NOMO-1 treated with DMSO at 0.1 percent for 48 hours (cell line): ENCODE measurements at regions not wholly inside any gene's neighbourhood (a gene's known extent, or its start where the extent isn't known, plus 50 kb on each side); places are given as distances from the start of the nearest gene placed in this dataset.

Experiments
- DNase-seq: peaks from one replicate; lab custom pipeline; 2025; ENCODE audit not compliant: unreplicated experiment; lab: John Stamatoyannopoulos, UW

DNA sequence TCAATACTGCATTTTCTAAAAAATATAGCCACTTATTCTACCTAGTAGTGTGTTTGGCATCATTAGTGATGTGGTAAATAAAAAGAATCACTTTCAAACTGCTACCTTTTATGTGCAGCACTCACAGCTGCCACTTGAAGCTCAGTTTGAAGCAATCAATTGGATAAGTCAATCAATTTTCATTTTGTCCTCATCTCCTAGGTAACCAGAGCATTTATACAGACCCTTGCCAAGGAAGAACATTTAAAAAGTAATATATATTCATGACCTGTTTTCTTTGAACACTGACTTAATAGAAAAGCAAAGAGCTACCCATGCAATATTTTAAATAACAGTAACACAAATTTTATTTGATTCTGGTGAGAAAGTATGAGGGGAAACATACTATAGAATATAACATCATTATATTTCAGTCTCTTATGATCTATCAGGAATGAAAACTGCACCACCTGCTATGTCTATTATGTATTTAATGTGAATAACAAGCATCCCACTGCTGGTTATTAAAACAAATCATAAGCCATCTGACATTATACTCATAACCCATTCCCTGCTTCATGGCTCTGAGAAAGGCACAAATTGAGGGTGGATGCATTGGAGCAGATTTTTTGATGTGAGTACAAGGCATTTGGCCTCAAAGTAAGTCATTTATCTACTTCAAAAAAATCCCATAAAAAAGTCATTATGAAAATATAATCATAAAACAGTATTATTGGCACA is 168.4 kb upstream of the C21orf91 start:
- DNase-seq: no peak

- DNase-seq: no peak
These were observed 162.0 kb upstream of the C21orf91 start for GRCh38 chr21:17981060-17981740.

DNA sequence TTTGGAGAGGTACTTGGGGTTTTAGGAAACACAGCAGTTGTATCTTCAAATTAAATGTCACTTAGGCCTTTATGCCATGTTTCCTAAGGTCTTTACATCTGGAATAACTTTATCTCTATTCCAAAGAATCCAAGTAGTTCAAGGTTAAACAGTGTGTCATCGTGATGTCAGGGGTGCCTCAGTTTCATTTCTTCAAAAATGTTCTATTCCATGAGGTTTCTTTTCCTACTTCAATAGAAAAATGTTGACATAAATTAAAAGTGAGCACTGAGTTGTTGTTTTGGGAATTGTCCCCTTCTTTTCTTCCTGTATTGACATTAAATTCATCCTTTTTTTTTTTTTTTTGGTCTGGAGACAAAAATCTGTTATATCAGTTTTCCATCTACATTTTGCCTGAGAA is 160.6 kb upstream of the C21orf91 start:
- DNase-seq: no peak

DNA sequence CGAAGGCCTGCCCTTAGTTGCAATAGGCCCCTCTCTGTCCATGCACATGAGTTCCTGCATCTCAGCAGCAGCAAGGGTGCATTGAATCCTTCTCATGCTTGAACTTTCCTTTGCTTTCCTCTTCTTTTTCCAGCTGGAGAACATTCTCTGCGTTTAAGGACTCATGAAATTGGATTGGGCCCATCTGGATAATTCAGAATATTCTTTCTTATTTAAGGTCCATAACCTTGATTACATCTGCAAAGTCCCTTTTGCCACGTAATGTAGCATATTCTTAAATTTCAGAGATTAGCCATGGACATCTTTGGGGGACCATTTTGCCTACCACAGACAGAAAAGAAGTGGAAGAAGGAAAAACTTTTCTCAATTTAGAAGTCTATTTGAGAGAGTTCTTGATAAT is 159.7 kb upstream of the C21orf91 start:
- DNase-seq: no peak

- no peak for DNase-seq
These were observed 157.5 kb upstream of the C21orf91 start for GRCh38 chr21:17976691-17977090.

DNA sequence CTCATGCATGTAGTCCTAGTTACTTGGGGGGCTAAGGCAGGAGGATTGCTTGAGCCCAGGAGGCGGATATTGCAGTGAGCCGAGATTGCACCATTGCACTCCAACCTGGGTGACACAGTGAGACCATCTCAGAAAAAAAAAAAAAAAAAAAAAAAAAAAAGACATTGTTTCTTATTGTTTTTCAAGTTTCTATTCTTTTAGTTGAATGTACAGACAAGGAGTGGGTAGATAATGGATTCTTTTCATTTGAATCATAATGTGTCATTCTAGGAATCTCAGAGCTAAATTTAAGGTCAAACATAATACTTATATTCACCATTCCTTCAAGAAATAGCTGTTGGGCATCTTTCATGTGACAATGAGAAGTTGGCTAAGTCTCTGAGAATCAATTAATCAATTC is 157.0 kb upstream of the C21orf91 start:
- no peak for DNase-seq

DNA sequence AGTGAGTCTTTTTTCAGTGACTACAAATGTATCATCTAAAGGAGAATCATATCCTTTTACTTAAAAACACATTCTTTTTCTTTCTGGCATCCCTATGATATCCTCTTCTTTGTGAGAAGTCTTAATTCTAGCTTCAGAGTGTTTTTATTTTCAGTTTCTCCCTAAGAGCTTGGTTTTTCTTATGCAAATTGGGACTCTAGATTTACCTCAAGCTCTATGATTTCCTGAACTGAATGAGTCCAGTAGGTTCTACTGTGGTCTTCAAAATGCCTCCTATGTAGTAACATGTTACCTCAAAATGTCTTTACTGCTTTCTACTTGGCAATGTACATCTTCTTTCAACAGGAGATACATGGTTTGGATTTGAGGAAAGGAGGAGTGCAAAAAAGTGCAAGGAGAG is 148.2 kb upstream of the C21orf91 start:
- no peak for DNase-seq

DNA sequence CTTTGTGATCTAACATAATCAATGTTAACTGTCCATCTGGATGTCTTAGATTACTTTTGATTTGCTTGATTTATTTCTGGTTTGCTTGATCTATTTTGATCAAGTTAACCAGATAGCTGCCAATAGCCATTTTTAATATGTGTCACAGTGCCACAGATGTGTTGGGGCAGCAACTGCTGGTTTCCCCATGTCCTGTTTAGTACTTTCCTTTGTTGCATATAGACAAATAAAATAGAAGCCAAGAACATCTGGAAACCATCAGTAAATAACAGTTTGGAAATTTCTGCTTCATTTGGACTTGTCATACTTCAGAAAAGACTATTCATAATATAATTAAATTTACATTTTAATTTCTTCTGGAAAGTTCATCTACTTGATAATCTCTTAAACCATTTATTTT is 145.6 kb upstream of the C21orf91 start:
- no peak for DNase-seq

GRCh38 chr21:17964199-17964598 is 145.0 kb upstream of the C21orf91 start:
- DNase-seq: no peak

GRCh38 chr21:17950591-17950990 is 131.4 kb upstream of the C21orf91 start:
- DNase-seq: no peak

DNA sequence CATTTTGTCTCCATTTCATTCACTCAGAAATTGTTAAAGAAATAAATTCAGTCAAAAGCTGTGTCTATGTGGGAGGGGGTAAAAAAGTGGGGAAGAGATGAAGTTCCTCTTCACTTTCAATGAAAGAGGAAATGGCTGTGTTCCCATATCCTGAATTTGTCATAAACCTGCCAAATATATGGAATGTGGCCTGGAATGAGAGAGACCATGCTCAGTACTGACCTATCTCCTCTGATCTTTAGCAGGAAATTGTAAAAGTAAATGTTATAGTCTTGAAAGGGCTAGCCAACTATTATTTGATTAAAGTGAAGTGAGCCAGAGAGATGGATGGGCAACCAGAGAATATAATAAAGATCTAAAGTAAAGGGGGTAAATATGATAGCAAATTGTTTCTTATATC is 130.3 kb upstream of the C21orf91 start:
- no peak for DNase-seq

DNA sequence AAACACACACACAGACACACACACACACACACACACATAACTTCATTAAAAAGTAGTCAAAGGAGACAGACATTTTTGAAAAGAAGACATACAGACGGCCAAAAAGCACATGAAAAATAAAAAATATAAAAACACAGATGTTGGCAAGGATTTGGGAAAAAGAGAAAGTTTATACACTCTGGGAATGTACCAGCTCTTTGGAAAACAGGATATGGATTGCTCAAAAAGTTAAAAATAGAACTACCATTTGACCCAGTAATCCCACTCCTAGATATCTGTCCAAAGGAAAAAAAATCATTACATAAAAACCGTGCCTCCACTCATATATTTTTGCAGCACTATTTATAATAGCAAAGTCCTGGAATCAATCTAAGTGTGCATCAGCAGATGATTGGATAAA is 128.4 kb upstream of the C21orf91 start:
- no peak for DNase-seq

DNA sequence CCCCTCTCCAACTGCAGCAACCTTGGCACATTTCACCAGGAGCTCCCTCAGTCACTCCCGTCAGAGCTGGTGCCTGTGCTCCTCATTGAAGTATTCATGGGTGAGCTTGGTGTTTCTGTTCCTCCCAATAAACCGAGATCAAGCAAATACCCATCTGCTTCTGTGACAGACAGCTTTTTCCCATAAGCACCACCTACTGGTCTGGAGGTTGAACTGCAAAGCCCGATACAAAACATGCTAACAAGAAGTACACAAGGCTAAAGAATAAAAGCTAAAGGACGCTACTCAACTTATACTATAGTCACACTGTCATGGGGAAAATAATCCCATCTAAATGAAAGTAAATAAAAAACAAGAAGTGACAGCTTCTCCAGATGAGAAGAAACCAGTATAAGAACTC is 111.9 kb upstream of the C21orf91 start:
- no peak for DNase-seq

DNA sequence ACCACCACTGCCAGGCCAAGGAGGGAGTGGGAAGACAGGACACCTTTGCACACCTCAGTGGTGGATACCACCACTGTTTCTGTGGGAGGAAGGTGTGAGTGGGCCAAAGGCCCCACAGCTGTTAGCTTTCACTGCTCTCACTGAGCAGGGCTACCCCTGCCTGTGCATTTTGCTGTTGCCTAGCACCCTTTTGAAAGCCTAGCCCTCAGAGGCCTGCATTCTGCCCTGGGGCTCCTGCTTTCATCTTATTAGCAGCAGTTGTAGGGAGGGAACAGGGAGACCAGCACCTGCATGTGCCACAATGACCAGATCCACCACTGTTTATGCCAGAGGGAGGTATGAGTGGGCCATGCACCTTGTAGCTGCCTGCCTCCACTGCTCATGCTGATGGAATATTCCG is 110.9 kb upstream of the C21orf91 start:
- no peak for DNase-seq

DNA sequence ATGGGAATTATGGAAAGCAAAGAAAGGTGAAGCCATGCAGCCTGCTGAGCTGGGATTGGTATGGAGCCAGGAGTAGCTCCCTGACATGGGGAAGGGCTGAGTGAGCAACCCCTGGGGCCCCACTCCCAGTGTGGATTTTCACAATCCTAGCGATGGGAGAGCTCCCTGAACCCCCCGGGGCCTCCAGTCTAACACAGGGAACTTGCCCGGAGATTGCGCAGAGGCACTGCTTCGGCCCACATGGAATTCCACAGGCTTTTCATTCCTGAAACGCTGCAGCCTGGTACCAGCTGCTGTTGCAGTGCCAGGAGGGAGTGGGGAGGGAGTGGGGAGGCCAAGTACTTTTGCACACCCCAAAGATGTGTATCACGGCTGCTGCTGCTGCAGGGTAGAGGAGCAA is 110.4 kb upstream of the C21orf91 start:
- DNase-seq: no peak

DNA sequence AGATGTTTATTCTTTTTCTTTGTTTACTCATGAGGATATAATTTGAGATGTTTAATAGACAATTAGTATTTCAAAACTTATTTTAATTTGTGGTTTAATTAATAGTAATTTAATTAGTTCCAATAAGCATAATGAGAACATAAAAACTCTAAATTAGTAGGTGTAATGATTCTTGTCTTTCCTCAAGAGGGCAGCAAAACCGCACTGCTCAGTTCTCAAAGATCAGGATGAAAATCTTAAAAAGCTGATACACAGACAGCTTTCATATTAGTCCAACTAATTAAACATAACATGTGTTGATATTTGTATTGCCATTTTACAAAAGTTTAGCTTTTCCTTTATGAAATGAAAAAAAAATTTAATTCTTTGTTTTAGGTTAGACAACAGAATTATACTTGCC is 106.7 kb upstream of the C21orf91 start:
- DNase-seq: peak; percentile 21

GRCh38 chr21:17925000-17925610 is 105.9 kb upstream of the C21orf91 start:
- peak; percentile 47 for DNase-seq

DNA sequence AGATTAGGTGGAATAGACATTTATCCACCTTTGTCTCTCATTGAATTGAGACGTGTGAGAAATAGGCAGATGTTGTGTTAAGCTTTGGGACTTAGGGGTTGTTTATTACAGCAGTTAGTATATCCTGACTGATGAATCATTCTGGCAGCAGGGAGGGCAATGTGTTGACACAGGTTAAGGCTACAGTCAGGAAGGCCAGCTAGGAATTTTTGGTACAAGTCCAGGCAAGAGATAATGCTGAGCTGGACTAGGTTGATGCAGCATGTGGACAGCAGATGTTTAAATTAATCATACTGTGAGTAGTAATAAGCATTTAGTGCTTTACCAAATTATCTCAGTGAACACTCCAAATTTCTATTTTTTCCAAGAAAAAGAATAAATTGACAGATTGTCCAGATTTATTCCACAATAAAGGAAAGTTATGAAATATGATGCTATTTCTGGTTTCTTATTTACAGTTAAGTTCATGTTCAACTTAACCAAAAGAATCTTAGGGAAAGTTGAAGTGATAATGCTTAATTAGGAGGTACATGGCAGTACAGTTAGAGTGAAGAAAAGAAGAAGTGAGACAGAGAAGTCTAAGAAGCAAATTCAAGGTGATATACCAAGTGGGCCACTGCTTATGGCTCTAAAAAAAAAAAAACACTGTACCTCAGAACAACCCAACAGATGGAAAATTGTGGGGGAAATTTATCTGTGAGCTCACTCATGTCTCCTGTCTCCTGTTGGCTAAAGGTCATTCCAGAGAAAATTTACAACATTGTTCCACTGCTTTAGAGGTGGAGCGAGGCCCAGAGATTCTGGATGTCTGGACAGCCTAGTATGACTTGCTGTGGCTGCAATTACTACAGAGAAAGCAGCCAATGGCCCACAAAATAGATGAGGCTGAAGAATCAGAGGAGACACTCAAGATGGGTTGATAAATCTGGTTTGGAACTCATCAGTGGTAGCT is 102.7 kb upstream of the C21orf91 start:
- no peak for DNase-seq

GRCh38 chr21:17915976-17916375 is 96.8 kb upstream of the C21orf91 start:
- no peak for DNase-seq

- no peak for DNase-seq
These were observed 92.5 kb upstream of the C21orf91 start for GRCh38 chr21:17911628-17912027.

GRCh38 chr21:17903929-17904639 is 84.9 kb upstream of the C21orf91 start:
- no peak for DNase-seq
